SK-N-SH treated with all-trans-retinoic acid at 6 μM for 48 hours (cell line): ENCODE measurements at regions not wholly inside any gene's neighbourhood (a gene's known extent, or its start where the extent isn't known, plus 50 kb on each side); places are given as distances from the start of the nearest gene placed in this dataset.

ENCODE experiments used
- ATAC-seq: fragments of 200-7000 bp; cut with Tn5 transposase; 3 replicates; pipeline ENCODE4 v1.9.1; 2020; ENCODE audit warnings: mild to moderate bottlenecking, moderate library complexity
- BACH2 ChIP-seq: fragments of 250-450 bp; sonication (Bioruptor Pico); IDR thresholded peaks from 2 replicates; pipeline ENCODE4 v1.9.0; 2021; ENCODE audit warnings: mild to moderate bottlenecking, borderline replicate concordance
- CREB5 ChIP-seq: fragments of 250-450 bp; sonication (Bioruptor Pico); IDR thresholded peaks from 2 replicates; pipeline ENCODE4 v1.5.1; 2020; ENCODE audit warnings: low read depth, mild to moderate bottlenecking, moderate library complexity
- CSDC2 ChIP-seq: fragments of 250-450 bp; sonication (Bioruptor Pico); IDR thresholded peaks from 2 replicates; pipeline ENCODE4 v1.5.0; 2020; ENCODE audit warnings: mild to moderate bottlenecking, moderate library complexity
- CSRNP3 ChIP-seq: fragments of 250-450 bp; sonication (Bioruptor Pico); IDR thresholded peaks from 2 replicates; pipeline ENCODE4 v1.5.1; 2021; ENCODE audit warnings: mild to moderate bottlenecking, moderate library complexity
- ESRRG ChIP-seq: fragments of 250-450 bp; sonication (Bioruptor Pico); IDR thresholded peaks from 2 replicates; pipeline ENCODE4 v1.6.1; 2021; ENCODE audit warnings: mild to moderate bottlenecking
- GLIS3 ChIP-seq: fragments of 250-450 bp; sonication (Bioruptor Pico); IDR thresholded peaks from 2 replicates; pipeline ENCODE4 v1.5.0; 2020; ENCODE audit warnings: mild to moderate bottlenecking, moderate library complexity
- ISL1 ChIP-seq: fragments of 250-450 bp; sonication (Bioruptor Pico); IDR thresholded peaks from 2 replicates; pipeline ENCODE4 v2.1.2; 2022; ENCODE audit warnings: mild to moderate bottlenecking, moderate library complexity
- OSR1 ChIP-seq: fragments of 250-450 bp; sonication (Bioruptor Pico); IDR thresholded peaks from 2 replicates; pipeline ENCODE4 v1.8.0; 2022; ENCODE audit warnings: moderate library complexity, mild to moderate bottlenecking, inconsistent platforms
- PATZ1 ChIP-seq: fragments of 250-450 bp; sonication (Bioruptor Pico); IDR thresholded peaks from 2 replicates; pipeline ENCODE4 v1.8.0; 2020; ENCODE audit warnings: mild to moderate bottlenecking, moderate library complexity, borderline replicate concordance
- POU6F1 ChIP-seq: fragments of 250-450 bp; sonication (Bioruptor Pico); IDR thresholded peaks from 2 replicates; pipeline ENCODE4 v1.8.0; 2021; ENCODE audit warnings: low read depth, mild to moderate bottlenecking, moderate library complexity, borderline replicate concordance
- PPARA ChIP-seq: fragments of 250-450 bp; sonication (Bioruptor Pico); IDR thresholded peaks from 2 replicates; pipeline ENCODE4 v1.5.0; 2020; ENCODE audit warnings: mild to moderate bottlenecking, borderline replicate concordance
- RARB ChIP-seq: fragments of 250-450 bp; sonication (Bioruptor Pico); IDR thresholded peaks from 2 replicates; pipeline ENCODE4 v1.8.0; 2021; ENCODE audit warnings: mild to moderate bottlenecking, moderate library complexity
- SNAI2 ChIP-seq: fragments of 250-450 bp; sonication (Bioruptor Pico); IDR thresholded peaks from 2 replicates; pipeline ENCODE4 v1.5.0; 2020; ENCODE audit warnings: mild to moderate bottlenecking, moderate library complexity
- TCF4 ChIP-seq: fragments of 250-450 bp; sonication (Bioruptor Pico); IDR thresholded peaks from 2 replicates; pipeline ENCODE4 v1.8.0; 2021; ENCODE audit warnings: mild to moderate bottlenecking, moderate library complexity, borderline replicate concordance
- TOX ChIP-seq: fragments of 250-450 bp; sonication (Bioruptor Pico); IDR thresholded peaks from 2 replicates; pipeline ENCODE4 v1.8.0; 2021; ENCODE audit warnings: mild to moderate bottlenecking, moderate library complexity, borderline replicate concordance
- ZFP3 ChIP-seq: fragments of 250-450 bp; sonication (Bioruptor Pico); IDR thresholded peaks from 2 replicates; pipeline ENCODE4 v1.5.0; 2020; ENCODE audit warnings: mild to moderate bottlenecking, moderate library complexity
- ZFP30 ChIP-seq: fragments of 450-650 bp; formaldehyde crosslinking; IDR thresholded peaks from 2 replicates; pipeline ENCODE4 v1.5.0; 2022; ENCODE audit warnings: mild to moderate bottlenecking, moderate library complexity
- ZNF565 ChIP-seq: fragments of 450-650 bp; formaldehyde crosslinking; conservative IDR thresholded peaks from 2 replicates; pipeline ENCODE4 v1.5.0; 2020; ENCODE audit warnings: low read depth, mild to moderate bottlenecking, moderate library complexity
- ZNF70 ChIP-seq: fragments of 450-650 bp; formaldehyde crosslinking; IDR thresholded peaks from 2 replicates; pipeline ENCODE4 v1.5.0; 2020; ENCODE audit warnings: mild to moderate bottlenecking, moderate library complexity

GRCh38 chr6:149138089-149138488 is 179.4 kb upstream of the TAB2 start:
- ATAC-seq = no peak
- TF ChIP-seq ZNF70 (CRISPR knock-in tag) (no peak), PPARA (CRISPR knock-in tag) (no peak), CSDC2 (CRISPR knock-in tag) (no peak), ZFP30 (no peak), SNAI2 (no peak), OSR1 (CRISPR knock-in tag) (no peak), GLIS3 (CRISPR knock-in tag) (no peak), PATZ1 (CRISPR knock-in tag) (no peak), CREB5 (no peak), ZFP3 (CRISPR knock-in tag) (no peak), TOX (CRISPR knock-in tag) (no peak), RARB (CRISPR knock-in tag) (no peak), ZNF565 (CRISPR knock-in tag) (no peak), POU6F1 (CRISPR knock-in tag) (no peak), ESRRG (no peak), ISL1 (no peak)

- ATAC-seq = no peak
- TF ChIP-seq ISL1 = no peak
- no peak for TF ChIP-seq CSRNP3 (CRISPR knock-in tag)
- TF ChIP-seq GLIS3 (CRISPR knock-in tag) = no peak
- no peak for TF ChIP-seq RARB (CRISPR knock-in tag)
- no peak for TF ChIP-seq CREB5
- TF ChIP-seq ESRRG = no peak
- no peak for TF ChIP-seq PATZ1 (CRISPR knock-in tag)
These were observed 178.7 kb upstream of the TAB2 start for GRCh38 chr6:149138699-149139294.

- no peak for ATAC-seq
- TF ChIP-seq TOX (CRISPR knock-in tag) (no peak), GLIS3 (CRISPR knock-in tag) (no peak), TCF4 (no peak), CSRNP3 (CRISPR knock-in tag) (no peak), BACH2 (CRISPR knock-in tag) (no peak), CSDC2 (CRISPR knock-in tag) (no peak), ZNF70 (CRISPR knock-in tag) (no peak)
These were observed 177.8 kb upstream of the TAB2 start for GRCh38 chr6:149139782-149140136.
